ENCODE measurements at regions not wholly inside any gene's neighbourhood (a gene's known extent, or its start where the extent isn't known, plus 50 kb on each side); places are given as distances from the start of the nearest gene placed in this dataset.

GRCh38 chr4:61004651-61005170 is 195.4 kb upstream of the ADGRL3 start:
- TF ChIP-seq EZH2phosphoT487 (IDR thresholded peaks at IDR 0.05; ENCODE audit: borderline replicate concordance), result no peak
- no peak for TF ChIP-seq CTCF (conservative IDR thresholded peaks at IDR 0.05; ENCODE audit: low read length)
